IMR-90 (cell line): ENCODE measurements at regions not wholly inside any gene's neighbourhood (a gene's known extent, or its start where the extent isn't known, plus 50 kb on each side); places are given as distances from the start of the nearest gene placed in this dataset.

Source experiments
- CEBPB ChIP-seq: IDR thresholded peaks from 2 replicates; pipeline ENCODE4 v1.6.1; 2012; ENCODE audit warnings: low read depth, low read length, improper control_type of control experiment
- FOS ChIP-seq: fragments of 150-350 bp; IDR thresholded peaks from 2 replicates; pipeline ENCODE4 v1.6.1; 2016; ENCODE audit warnings: low read depth, low read length
- MAFK ChIP-seq: IDR thresholded peaks from 2 replicates; pipeline ENCODE4 v1.6.1; 2012; ENCODE audit warnings: low read depth, low read length, improper control_type of control experiment
- MXI1 ChIP-seq: IDR thresholded peaks from 2 replicates; pipeline ENCODE4 v1.6.1; 2012; ENCODE audit warnings: low read depth, mild to moderate bottlenecking, low read length, moderate library complexity, borderline replicate concordance
- NFE2L2 ChIP-seq: fragments of 150-350 bp; IDR thresholded peaks from 2 replicates; pipeline ENCODE4 v1.6.1; 2016; ENCODE audit warnings: low read depth, mild to moderate bottlenecking, low read length
- POLR2A ChIP-seq: IDR thresholded peaks from 2 replicates; pipeline ENCODE4 v1.6.1; 2012; ENCODE audit warnings: mild to moderate bottlenecking, low read depth, low read length
- RAD21 ChIP-seq: IDR thresholded peaks from 2 replicates; pipeline ENCODE4 v1.6.1; 2012; ENCODE audit warnings: low read length, improper control_type of control experiment
- RCOR1 ChIP-seq: IDR thresholded peaks from 2 replicates; pipeline ENCODE4 v1.6.1; 2012; ENCODE audit warnings: mild to moderate bottlenecking, low read length, improper control_type of control experiment; ENCODE audit not compliant: insufficient replicate concordance
- SMC3 ChIP-seq: fragments of 150-350 bp; IDR thresholded peaks from 2 replicates; pipeline ENCODE4 v1.6.1; 2016; ENCODE audit warnings: low read depth, mild to moderate bottlenecking, antibody characterized with exemption, low read length, moderate library complexity
- TF ChIP-seq, protein P1 (sequence below): conservative IDR thresholded peaks from 2 replicates; pipeline ENCODE4 v1.5.1; 2012; ENCODE audit warnings: mild to moderate bottlenecking, low read depth, low read length, improper control_type of control experiment
- TF ChIP-seq, protein P2 (sequence below): fragments of 150-350 bp; IDR thresholded peaks from 2 replicates; pipeline ENCODE4 v1.6.1; 2016; ENCODE audit warnings: low read depth, mild to moderate bottlenecking, low read length, moderate library complexity, borderline replicate concordance
- TF ChIP-seq, protein P3 (sequence below): fragments of 150-350 bp; IDR thresholded peaks from 2 replicates; pipeline ENCODE4 v1.6.1; 2017; ENCODE audit warnings: mild to moderate bottlenecking, antibody characterized with exemption, low read length, low read depth

DNA sequence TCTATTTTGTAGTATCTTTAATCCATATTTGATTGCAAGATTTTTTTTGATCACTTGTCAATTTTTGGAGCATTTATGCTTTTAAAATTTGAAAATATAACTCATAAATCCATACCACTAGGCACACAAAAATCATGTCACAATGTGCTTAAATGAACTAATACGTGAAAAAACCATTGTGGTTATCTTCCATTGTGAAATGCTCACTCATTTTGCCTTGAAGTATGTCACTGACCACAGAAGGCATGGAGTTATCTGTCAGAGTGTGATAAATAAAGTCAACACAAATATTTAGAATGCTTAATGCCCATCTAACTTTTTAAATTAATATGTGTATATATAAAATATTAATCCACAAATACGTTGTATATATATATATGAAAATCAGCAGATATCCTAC is 347.2 kb downstream of the PTPRC start:
- TF ChIP-seq, protein P1, sequence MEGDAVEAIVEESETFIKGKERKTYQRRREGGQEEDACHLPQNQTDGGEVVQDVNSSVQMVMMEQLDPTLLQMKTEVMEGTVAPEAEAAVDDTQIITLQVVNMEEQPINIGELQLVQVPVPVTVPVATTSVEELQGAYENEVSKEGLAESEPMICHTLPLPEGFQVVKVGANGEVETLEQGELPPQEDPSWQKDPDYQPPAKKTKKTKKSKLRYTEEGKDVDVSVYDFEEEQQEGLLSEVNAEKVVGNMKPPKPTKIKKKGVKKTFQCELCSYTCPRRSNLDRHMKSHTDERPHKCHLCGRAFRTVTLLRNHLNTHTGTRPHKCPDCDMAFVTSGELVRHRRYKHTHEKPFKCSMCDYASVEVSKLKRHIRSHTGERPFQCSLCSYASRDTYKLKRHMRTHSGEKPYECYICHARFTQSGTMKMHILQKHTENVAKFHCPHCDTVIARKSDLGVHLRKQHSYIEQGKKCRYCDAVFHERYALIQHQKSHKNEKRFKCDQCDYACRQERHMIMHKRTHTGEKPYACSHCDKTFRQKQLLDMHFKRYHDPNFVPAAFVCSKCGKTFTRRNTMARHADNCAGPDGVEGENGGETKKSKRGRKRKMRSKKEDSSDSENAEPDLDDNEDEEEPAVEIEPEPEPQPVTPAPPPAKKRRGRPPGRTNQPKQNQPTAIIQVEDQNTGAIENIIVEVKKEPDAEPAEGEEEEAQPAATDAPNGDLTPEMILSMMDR: no peak
- TF ChIP-seq SMC3 (no peak), POLR2A (no peak), MAFK (no peak), RCOR1 (no peak), CEBPB (no peak), MXI1 (no peak), FOS (no peak), RAD21 (no peak), NFE2L2 (no peak)
- TF ChIP-seq, protein P2, sequence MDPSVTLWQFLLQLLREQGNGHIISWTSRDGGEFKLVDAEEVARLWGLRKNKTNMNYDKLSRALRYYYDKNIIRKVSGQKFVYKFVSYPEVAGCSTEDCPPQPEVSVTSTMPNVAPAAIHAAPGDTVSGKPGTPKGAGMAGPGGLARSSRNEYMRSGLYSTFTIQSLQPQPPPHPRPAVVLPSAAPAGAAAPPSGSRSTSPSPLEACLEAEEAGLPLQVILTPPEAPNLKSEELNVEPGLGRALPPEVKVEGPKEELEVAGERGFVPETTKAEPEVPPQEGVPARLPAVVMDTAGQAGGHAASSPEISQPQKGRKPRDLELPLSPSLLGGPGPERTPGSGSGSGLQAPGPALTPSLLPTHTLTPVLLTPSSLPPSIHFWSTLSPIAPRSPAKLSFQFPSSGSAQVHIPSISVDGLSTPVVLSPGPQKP: no peak
- TF ChIP-seq, protein P3, sequence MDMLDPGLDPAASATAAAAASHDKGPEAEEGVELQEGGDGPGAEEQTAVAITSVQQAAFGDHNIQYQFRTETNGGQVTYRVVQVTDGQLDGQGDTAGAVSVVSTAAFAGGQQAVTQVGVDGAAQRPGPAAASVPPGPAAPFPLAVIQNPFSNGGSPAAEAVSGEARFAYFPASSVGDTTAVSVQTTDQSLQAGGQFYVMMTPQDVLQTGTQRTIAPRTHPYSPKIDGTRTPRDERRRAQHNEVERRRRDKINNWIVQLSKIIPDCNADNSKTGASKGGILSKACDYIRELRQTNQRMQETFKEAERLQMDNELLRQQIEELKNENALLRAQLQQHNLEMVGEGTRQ: no peak
